ENCODE measurements at regions not wholly inside any gene's neighbourhood (a gene's known extent, or its start where the extent isn't known, plus 50 kb on each side); places are given as distances from the start of the nearest gene placed in this dataset.

- Histone ChIP-seq H3F3A (replicated peaks; ENCODE audit: insufficient read depth) (no peaks in the 10 kb centered on the region), H3K9me3 (no peaks in the 10 kb centered on the region), H3K9me2 (no peaks in the 10 kb centered on the region), H3K79me2 (ENCODE audit: insufficient read depth) (no peaks in the 10 kb centered on the region), H3K27ac (ENCODE audit: low read depth in 2 of 2, low read length in 1 of 2) (no peak overlapping the region), H3K4me1 (ENCODE audit: control insufficient read depth in 1 of 2, insufficient read depth in 2 of 2, low read depth in 1 of 2, low read length in 1 of 2) (no peaks in the 10 kb centered on the region), H3K9ac (no peak overlapping the region), H2AFZ (ENCODE audit: low read depth) (no peak overlapping the region), H3K4me3 (ENCODE audit: low read depth in 2 of 2, low read length in 1 of 2) (no peak overlapping the region), H4K20me1 (ENCODE audit: insufficient read depth) (no peaks in the 10 kb centered on the region), H3K4me2 (no peak overlapping the region), H3K36me3 (replicated peaks in 1 of 2; ENCODE audit: control insufficient read depth in 1 of 2, insufficient read depth in 2 of 2, low read length in 1 of 2) (no peaks in the 10 kb centered on the region), H3K27me3 (ENCODE audit: insufficient read depth) (no peaks in the 10 kb centered on the region)
- no peak for DNase-seq
- 53% methylated on average over 2 of the region's 2 CpGs for WGBS (ENCODE audit: low lambda C conversion rate)
- ChIA-PET CTCF (interaction anchor here (4.6 kb wide), 1 partner anchor 10 kb away, joined by 38 read pairs; no protein-coding TSS in a partner anchor), POLR2A (no interaction called here)
- no peak for TF ChIP-seq CHD2 (IDR thresholded peaks at IDR 0.05; ENCODE audit: low read length, partially characterized antibody)
- no peak for TF ChIP-seq FOXJ3 (CRISPR knock-in tag; IDR thresholded peaks at IDR 0.05)
- no peak for TF ChIP-seq TAF1 (IDR thresholded peaks at IDR 0.05; ENCODE audit: borderline replicate concordance, low read depth, low read length)
- no peak for TF ChIP-seq GATA2 (CRISPR knock-in tag; IDR thresholded peaks at IDR 0.05)
Observed at GRCh38 chr12:9341260-9341585, 133.0 kb upstream of the PZP start.

DNA sequence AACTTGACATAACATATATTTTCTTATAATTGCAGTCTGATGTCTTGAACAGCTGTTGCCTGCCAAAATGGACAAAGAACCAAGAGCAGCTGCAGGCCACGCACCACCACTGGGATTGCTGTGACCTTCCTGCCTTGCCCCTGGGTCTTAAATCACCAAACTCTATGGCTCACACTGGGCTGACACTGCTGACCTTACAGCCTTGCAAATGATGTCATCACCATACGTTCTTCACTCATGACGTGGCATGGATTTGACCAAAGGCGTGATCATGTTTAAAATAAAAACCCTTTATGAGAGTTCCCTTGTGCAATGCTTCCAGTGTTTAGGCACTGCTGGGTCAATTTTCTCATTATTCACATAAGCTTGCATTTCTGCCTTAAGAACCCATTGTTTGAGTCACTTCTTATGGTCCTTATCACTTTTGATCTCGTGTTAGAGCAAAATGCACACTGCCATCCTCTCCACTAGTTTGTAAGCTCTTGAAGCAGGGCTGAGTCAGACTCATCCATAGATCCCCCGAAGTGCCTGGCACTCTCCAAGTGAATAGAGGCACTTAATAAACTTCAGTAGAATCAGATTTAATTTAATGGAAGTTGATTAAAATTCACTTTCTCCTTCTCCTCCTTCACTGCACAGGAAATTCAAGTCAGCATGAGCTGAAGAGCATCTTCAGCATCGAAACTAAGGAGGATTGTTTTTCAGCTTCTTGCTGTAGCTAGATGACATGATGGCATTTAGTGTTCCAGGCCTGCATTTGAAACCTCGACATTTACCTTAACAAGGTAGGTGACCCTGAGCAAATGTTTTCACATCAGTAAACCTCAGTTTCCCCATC is 132.4 kb upstream of the PZP start:
- no peaks in the 10 kb centered on the region for H3K36me3 ChIP-seq (replicated peaks in 1 of 2; ENCODE audit: control insufficient read depth in 1 of 2, insufficient read depth in 2 of 2, low read length in 1 of 2)
- no peaks in the 10 kb centered on the region for H3K9me2 ChIP-seq
- H3K79me2 ChIP-seq (ENCODE audit: insufficient read depth), result no peaks in the 10 kb centered on the region
- H3K27me3 ChIP-seq (ENCODE audit: insufficient read depth), result no peaks in the 10 kb centered on the region
- DNase-seq, result no peak
- POLR2A ChIA-PET, result no interaction called here
- H4K20me1 ChIP-seq (ENCODE audit: insufficient read depth), result no peaks in the 10 kb centered on the region
- no peak overlapping the region for H3K4me2 ChIP-seq
- no peak overlapping the region for H3K27ac ChIP-seq (ENCODE audit: low read depth in 2 of 2, low read length in 1 of 2)
- H3K4me3 ChIP-seq (ENCODE audit: low read depth in 2 of 2, low read length in 1 of 2), result no peak overlapping the region
- no peaks in the 10 kb centered on the region for H3F3A ChIP-seq (replicated peaks; ENCODE audit: insufficient read depth)
- no peaks in the 10 kb centered on the region for H3K9me3 ChIP-seq
- H3K4me1 ChIP-seq (ENCODE audit: control insufficient read depth in 1 of 2, insufficient read depth in 2 of 2, low read depth in 1 of 2, low read length in 1 of 2), result no peaks in the 10 kb centered on the region
- CTCF ChIA-PET, result interaction anchor here (0.7 to 4.6 kb wide), 3 partner anchors 10 to 367 kb away, joined by 5 to 38 read pairs (median 6); no protein-coding TSS in a partner anchor
- whole genome bisulfite sequencing (ENCODE audit: low lambda C conversion rate), result 45% methylated on average over 8 of the region's 8 CpGs
- no peak overlapping the region for H2AFZ ChIP-seq (ENCODE audit: low read depth)
- TF ChIP-seq JUND (IDR thresholded peaks at IDR 0.05), result no peak
- TF ChIP-seq, protein P1, sequence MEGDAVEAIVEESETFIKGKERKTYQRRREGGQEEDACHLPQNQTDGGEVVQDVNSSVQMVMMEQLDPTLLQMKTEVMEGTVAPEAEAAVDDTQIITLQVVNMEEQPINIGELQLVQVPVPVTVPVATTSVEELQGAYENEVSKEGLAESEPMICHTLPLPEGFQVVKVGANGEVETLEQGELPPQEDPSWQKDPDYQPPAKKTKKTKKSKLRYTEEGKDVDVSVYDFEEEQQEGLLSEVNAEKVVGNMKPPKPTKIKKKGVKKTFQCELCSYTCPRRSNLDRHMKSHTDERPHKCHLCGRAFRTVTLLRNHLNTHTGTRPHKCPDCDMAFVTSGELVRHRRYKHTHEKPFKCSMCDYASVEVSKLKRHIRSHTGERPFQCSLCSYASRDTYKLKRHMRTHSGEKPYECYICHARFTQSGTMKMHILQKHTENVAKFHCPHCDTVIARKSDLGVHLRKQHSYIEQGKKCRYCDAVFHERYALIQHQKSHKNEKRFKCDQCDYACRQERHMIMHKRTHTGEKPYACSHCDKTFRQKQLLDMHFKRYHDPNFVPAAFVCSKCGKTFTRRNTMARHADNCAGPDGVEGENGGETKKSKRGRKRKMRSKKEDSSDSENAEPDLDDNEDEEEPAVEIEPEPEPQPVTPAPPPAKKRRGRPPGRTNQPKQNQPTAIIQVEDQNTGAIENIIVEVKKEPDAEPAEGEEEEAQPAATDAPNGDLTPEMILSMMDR (IDR thresholded peaks at IDR 0.05), result no peak
- H3K9ac ChIP-seq, result no peak overlapping the region

- H3K36me3 ChIP-seq (replicated peaks in 1 of 2; ENCODE audit: control insufficient read depth in 1 of 2, insufficient read depth in 2 of 2, low read length in 1 of 2), result no peaks in the 10 kb centered on the region
- H3K4me2 ChIP-seq, result no peak overlapping the region
- ChIA-PET CTCF (no interaction called here), POLR2A (no interaction called here)
- H2AFZ ChIP-seq (ENCODE audit: low read depth), result no peak overlapping the region
- no peaks in the 10 kb centered on the region for H3F3A ChIP-seq (replicated peaks; ENCODE audit: insufficient read depth)
- no peak overlapping the region for H3K27ac ChIP-seq (ENCODE audit: low read depth in 2 of 2, low read length in 1 of 2)
- H3K9me2 ChIP-seq, result no peaks in the 10 kb centered on the region
- H3K79me2 ChIP-seq (ENCODE audit: insufficient read depth), result no peaks in the 10 kb centered on the region
- no peaks in the 10 kb centered on the region for H3K9me3 ChIP-seq
- H3K9ac ChIP-seq, result no peak overlapping the region
- no peaks in the 10 kb centered on the region for H3K4me1 ChIP-seq (ENCODE audit: control insufficient read depth in 1 of 2, insufficient read depth in 2 of 2, low read depth in 1 of 2, low read length in 1 of 2)
- H4K20me1 ChIP-seq (ENCODE audit: insufficient read depth), result no peaks in the 10 kb centered on the region
- no peak for DNase-seq
- no peak overlapping the region for H3K4me3 ChIP-seq (ENCODE audit: low read depth in 2 of 2, low read length in 1 of 2)
- H3K27me3 ChIP-seq (ENCODE audit: insufficient read depth), result no peaks in the 10 kb centered on the region
- no peak for TF ChIP-seq TCF12 (IDR thresholded peaks at IDR 0.05)
- no peak for TF ChIP-seq TEAD4 (IDR thresholded peaks at IDR 0.05; ENCODE audit: borderline replicate concordance, insufficient read depth)
- TF ChIP-seq, protein P2, sequence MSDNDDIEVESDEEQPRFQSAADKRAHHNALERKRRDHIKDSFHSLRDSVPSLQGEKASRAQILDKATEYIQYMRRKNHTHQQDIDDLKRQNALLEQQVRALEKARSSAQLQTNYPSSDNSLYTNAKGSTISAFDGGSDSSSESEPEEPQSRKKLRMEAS (IDR thresholded peaks at IDR 0.05; ENCODE audit: low read depth), result no peak
- TF ChIP-seq RAD21 (IDR thresholded peaks at IDR 0.05; ENCODE audit: low read length), result no peak
- no peak for TF ChIP-seq JUND (IDR thresholded peaks at IDR 0.05)
- TF ChIP-seq, protein P3, sequence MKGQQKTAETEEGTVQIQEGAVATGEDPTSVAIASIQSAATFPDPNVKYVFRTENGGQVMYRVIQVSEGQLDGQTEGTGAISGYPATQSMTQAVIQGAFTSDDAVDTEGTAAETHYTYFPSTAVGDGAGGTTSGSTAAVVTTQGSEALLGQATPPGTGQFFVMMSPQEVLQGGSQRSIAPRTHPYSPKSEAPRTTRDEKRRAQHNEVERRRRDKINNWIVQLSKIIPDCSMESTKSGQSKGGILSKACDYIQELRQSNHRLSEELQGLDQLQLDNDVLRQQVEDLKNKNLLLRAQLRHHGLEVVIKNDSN (IDR thresholded peaks at IDR 0.05; ENCODE audit: borderline replicate concordance, low read depth), result no peak
- no peak for TF ChIP-seq MXI1 (IDR thresholded peaks at IDR 0.05; ENCODE audit: low read depth, low read length)
- TF ChIP-seq NRF1 (IDR thresholded peaks at IDR 0.05; ENCODE audit: low read depth, low read length), result no peak
- TF ChIP-seq, protein P4, sequence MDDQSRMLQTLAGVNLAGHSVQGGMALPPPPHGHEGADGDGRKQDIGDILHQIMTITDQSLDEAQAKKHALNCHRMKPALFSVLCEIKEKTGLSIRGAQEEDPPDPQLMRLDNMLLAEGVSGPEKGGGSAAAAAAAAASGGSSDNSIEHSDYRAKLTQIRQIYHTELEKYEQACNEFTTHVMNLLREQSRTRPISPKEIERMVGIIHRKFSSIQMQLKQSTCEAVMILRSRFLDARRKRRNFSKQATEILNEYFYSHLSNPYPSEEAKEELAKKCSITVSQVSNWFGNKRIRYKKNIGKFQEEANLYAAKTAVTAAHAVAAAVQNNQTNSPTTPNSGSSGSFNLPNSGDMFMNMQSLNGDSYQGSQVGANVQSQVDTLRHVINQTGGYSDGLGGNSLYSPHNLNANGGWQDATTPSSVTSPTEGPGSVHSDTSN (IDR thresholded peaks at IDR 0.05), result no peak
- TF ChIP-seq ELF1 (IDR thresholded peaks at IDR 0.05), result no peak
- no peak for TF ChIP-seq RCOR1 (IDR thresholded peaks at IDR 0.05; ENCODE audit: low read length)
- no peak for TF ChIP-seq FOXM1 (IDR thresholded peaks at IDR 0.05; ENCODE audit: low read depth)
- TF ChIP-seq GATA2 (CRISPR knock-in tag; IDR thresholded peaks at IDR 0.05), result no peak
- no peak for TF ChIP-seq GABPA (IDR thresholded peaks at IDR 0.05; ENCODE audit: low read depth)
- TF ChIP-seq RXRA (IDR thresholded peaks at IDR 0.05; ENCODE audit: borderline replicate concordance, low read depth), result no peak
- no peak for TF ChIP-seq TAF1 (IDR thresholded peaks at IDR 0.05; ENCODE audit: borderline replicate concordance, low read depth, low read length)
- TF ChIP-seq MEF2A (IDR thresholded peaks at IDR 0.05; ENCODE audit: borderline replicate concordance, low read depth), result no peak
- TF ChIP-seq POLR2AphosphoS5 (IDR thresholded peaks at IDR 0.05; ENCODE audit: low read depth, low read length), result no peak
Observed at GRCh38 chr12:9337656-9338055, 129.5 kb upstream of the PZP start.
